Keratinocyte (primary cell): ENCODE measurements at regions not wholly inside any gene's neighbourhood (a gene's known extent, or its start where the extent isn't known, plus 50 kb on each side); places are given as distances from the start of the nearest gene placed in this dataset.

Experiments
- CTCF ChIP-seq, 3 experiments: IDR thresholded peaks in 1 of 3; conservative IDR thresholded peaks in 1 of 3; optimal IDR thresholded peaks in 1 of 3; 2 replicates in 2 of 3; 3 replicates in 1 of 3; pipeline versions ENCODE3 to v1.5.1; 2011; ENCODE audit warnings: low read length in 3 of 3, mild to moderate bottlenecking in 3 of 3, moderate library complexity in 2 of 3, control low read depth in 1 of 3, inconsistent platforms in 1 of 3; ENCODE audit not compliant: insufficient read depth in 2 of 3; ENCODE audit errors: extremely low read depth in 1 of 3
- EZH2 ChIP-seq: IDR thresholded peaks from one replicate; pipeline ENCODE4 v1.6.1; 2012; ENCODE audit warnings: inconsistent platforms, mild to moderate bottlenecking, low read length, moderate library complexity

GRCh38 chr1:5770981-5771765 is 221.1 kb downstream of the NPHP4 start:
- TF ChIP-seq EZH2 (no peak), CTCF (optimal IDR thresholded peaks at IDR 0.05 in 1 of 3, IDR thresholded peaks at IDR 0.05 in 1 of 3, conservative IDR thresholded peaks at IDR 0.05 in 1 of 3; ENCODE audit: extremely low read depth in 1 of 3, insufficient read depth in 2 of 3, low read length in 3 of 3) (no peak)
